Neural cell (in vitro differentiated cells): ENCODE measurements at regions not wholly inside any gene's neighbourhood (a gene's known extent, or its start where the extent isn't known, plus 50 kb on each side); places are given as distances from the start of the nearest gene placed in this dataset.

Experiments used
- EP300 ChIP-seq: fragments of 450-650 bp; conservative IDR thresholded peaks from 2 replicates; pipeline ENCODE4 v1.6.1; 2014; ENCODE audit warnings: antibody characterized with exemption, mild to moderate bottlenecking, moderate library complexity; ENCODE audit not compliant: poor library complexity, severe bottlenecking
- EZH2 ChIP-seq: fragments of 200-600, 300-800 bp; shearing (Covaris generic), sonication (generic); IDR thresholded peaks from 2 replicates; pipeline ENCODE4 v1.6.1; 2014; ENCODE audit warnings: antibody characterized with exemption, low read length, borderline replicate concordance, mild to moderate bottlenecking; ENCODE audit not compliant: insufficient read depth, poor library complexity, severe bottlenecking
- MXI1 ChIP-seq: fragments of 450-650 bp; conservative IDR thresholded peaks from 2 replicates; pipeline ENCODE4 v1.6.1; 2014; ENCODE audit warnings: antibody characterized with exemption, mild to moderate bottlenecking; ENCODE audit not compliant: poor library complexity, severe bottlenecking
- POLR2AphosphoS5 ChIP-seq: IDR thresholded peaks from 2 replicates; pipeline ENCODE4 v1.6.1; 2012
- RAD21 ChIP-seq: fragments of 450-650 bp; conservative IDR thresholded peaks from 2 replicates; pipeline ENCODE4 v1.6.1; 2014; ENCODE audit warnings: antibody characterized with exemption, mild to moderate bottlenecking, moderate library complexity
- REST ChIP-seq: IDR thresholded peaks from 2 replicates; pipeline ENCODE4 v1.6.1; 2012; ENCODE audit warnings: borderline replicate concordance
- SMC3 ChIP-seq: fragments of 450-650 bp; conservative IDR thresholded peaks from 2 replicates; pipeline ENCODE4 v1.6.1; 2014; ENCODE audit warnings: antibody characterized with exemption, mild to moderate bottlenecking, moderate library complexity; ENCODE audit not compliant: poor library complexity
- TAF1 ChIP-seq: IDR thresholded peaks from 2 replicates; pipeline ENCODE4 v1.6.1; 2012; ENCODE audit warnings: low read depth
- TF ChIP-seq, protein P1 (sequence below): fragments of 450-650 bp; IDR thresholded peaks from 2 replicates; pipeline ENCODE4 v1.5.1; 2014; ENCODE audit warnings: antibody characterized with exemption, mild to moderate bottlenecking, moderate library complexity; ENCODE audit not compliant: poor library complexity, severe bottlenecking

DNA sequence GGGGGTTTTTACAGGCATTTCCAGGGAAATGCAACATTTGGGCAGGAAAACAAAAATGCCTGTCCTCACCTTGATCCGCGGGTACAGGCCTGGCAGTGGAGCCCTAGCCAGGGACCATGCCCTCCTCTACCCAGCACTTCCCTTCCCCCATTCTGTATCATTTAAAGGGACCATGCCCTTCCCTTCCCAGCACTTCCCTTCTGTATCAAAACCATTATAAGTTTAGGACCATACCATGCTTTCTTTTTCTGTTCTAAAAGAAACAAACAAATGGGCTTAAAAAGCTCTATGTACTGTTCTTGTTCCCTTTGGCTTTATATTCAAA is 166.9 kb upstream of the ZNF608 start:
- TF ChIP-seq TAF1 (no peak), SMC3 (no peak), EP300 (no peak), MXI1 (no peak), POLR2AphosphoS5 (no peak), EZH2 (no peak), REST (no peak), RAD21 (no peak)
- TF ChIP-seq, protein P1, sequence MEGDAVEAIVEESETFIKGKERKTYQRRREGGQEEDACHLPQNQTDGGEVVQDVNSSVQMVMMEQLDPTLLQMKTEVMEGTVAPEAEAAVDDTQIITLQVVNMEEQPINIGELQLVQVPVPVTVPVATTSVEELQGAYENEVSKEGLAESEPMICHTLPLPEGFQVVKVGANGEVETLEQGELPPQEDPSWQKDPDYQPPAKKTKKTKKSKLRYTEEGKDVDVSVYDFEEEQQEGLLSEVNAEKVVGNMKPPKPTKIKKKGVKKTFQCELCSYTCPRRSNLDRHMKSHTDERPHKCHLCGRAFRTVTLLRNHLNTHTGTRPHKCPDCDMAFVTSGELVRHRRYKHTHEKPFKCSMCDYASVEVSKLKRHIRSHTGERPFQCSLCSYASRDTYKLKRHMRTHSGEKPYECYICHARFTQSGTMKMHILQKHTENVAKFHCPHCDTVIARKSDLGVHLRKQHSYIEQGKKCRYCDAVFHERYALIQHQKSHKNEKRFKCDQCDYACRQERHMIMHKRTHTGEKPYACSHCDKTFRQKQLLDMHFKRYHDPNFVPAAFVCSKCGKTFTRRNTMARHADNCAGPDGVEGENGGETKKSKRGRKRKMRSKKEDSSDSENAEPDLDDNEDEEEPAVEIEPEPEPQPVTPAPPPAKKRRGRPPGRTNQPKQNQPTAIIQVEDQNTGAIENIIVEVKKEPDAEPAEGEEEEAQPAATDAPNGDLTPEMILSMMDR = no peak
